ENCODE measurements at regions not wholly inside any gene's neighbourhood (a gene's known extent, or its start where the extent isn't known, plus 50 kb on each side); places are given as distances from the start of the nearest gene placed in this dataset.
"Not testable (repeated sequence)": the region's sequence is repeated elsewhere in the genome, so short reads cannot be mapped to it uniquely, and the experiment has no call there.

GRCh38 chr4:189615217-189615663 is 325.4 kb upstream of the FRG1 start:
- no peaks in the 10 kb centered on the region for H3F3A ChIP-seq (ENCODE audit: low read length, unreplicated experiment)
- no peak overlapping the region for H2AFZ ChIP-seq (ENCODE audit: low read length)
- H3K27me3 ChIP-seq (ENCODE audit: low read length) = no peaks in the 10 kb centered on the region
- no peak overlapping the region for H3K4me2 ChIP-seq (ENCODE audit: low read length)
- no peaks in the 10 kb centered on the region for H3K36me3 ChIP-seq (ENCODE audit: low read depth, low read length)
- H3K27ac ChIP-seq (ENCODE audit: low read length) = no peak overlapping the region
- CTCF ChIA-PET = no interaction called here
- ATAC-seq (no peak), DNase-seq (no peak)
- no peaks in the 10 kb centered on the region for H3K79me2 ChIP-seq (ENCODE audit: low read length)
- no peak for TF ChIP-seq CTCF (conservative IDR thresholded peaks at IDR 0.05; ENCODE audit: low read depth, low read length)
- TF ChIP-seq EZH2phosphoT487 (IDR thresholded peaks at IDR 0.05; ENCODE audit: borderline replicate concordance, low read length) = no peak
- TF ChIP-seq EZH2 (IDR thresholded peaks at IDR 0.05; ENCODE audit: low read length, unreplicated experiment) = no peak
- POLR2A ChIA-PET (ENCODE audit: unreplicated experiment) = no interaction called here
- no peak overlapping the region for H3K4me3 ChIP-seq (ENCODE audit: low read length)
- H3K4me1 ChIP-seq (ENCODE audit: insufficient read depth, low read length) = no peaks in the 10 kb centered on the region
- no peaks in the 10 kb centered on the region for H3K9me3 ChIP-seq (ENCODE audit: low read length)
- intact Hi-C loops (cut with micrococcal nuclease) = no loop called here
- H4K20me1 ChIP-seq (ENCODE audit: low read length) = no peaks in the 10 kb centered on the region
- BruUV-seq (replicated peaks) = no TSS peak
- H3K9ac ChIP-seq (ENCODE audit: low read length) = no peak overlapping the region
- no peaks in the 10 kb centered on the region for H3K9me2 ChIP-seq (replicated peaks; ENCODE audit: low read length)

- intact Hi-C loops (cut with micrococcal nuclease); CTCF ChIA-PET; BruUV-seq (replicated peaks): not testable (repeated sequence)
These were observed 322.9 kb upstream of the FRG1 start for GRCh38 chr4:189617741-189618140.

DNA sequence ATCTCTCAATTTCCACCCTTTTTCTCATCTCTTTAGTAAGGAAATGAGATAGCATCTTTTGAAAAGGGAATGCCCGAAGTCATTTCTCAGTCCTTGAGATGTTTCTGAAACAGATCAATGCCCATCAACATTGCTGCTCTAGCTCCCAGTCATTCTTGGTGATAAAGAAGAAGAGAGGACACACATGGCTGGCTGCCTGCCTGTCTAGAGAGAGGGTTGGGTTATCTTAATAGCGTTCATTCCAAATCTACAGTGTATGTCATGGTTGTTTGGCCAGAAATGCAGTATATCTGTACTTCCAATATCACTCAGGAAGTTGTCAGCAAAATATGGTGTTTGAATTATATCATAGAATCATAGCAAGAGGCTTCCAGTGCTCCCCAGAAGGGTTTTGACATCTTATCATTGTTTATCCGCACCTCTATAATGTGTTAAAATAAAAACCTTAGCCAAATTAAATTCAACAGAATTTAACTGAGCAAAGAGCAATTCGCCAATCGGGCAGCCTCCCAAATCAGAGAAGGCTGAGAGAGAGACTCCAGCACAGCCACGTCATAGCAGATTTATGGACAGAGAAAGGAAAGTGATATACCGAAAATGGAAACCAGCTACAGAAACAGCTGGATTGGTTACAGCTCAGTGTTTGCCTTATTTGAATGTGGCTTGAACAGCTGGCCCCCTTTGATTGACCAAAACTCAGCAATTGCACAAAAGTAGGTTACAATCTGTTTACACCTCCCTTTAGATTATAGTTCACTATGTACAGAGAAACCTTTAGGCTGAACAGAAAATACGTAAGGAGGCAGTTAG is 321.0 kb upstream of the FRG1 start:
- intact Hi-C loops (cut with micrococcal nuclease); H3K36me3 ChIP-seq (ENCODE audit: low read depth, low read length); H4K20me1 ChIP-seq (ENCODE audit: low read length); POLR2A ChIA-PET (ENCODE audit: unreplicated experiment); H3K4me1 ChIP-seq (ENCODE audit: insufficient read depth, low read length); H2AFZ ChIP-seq (ENCODE audit: low read length); H3K79me2 ChIP-seq (ENCODE audit: low read length); H3F3A ChIP-seq (ENCODE audit: low read length, unreplicated experiment); H3K27ac ChIP-seq (ENCODE audit: low read length); H3K27me3 ChIP-seq (ENCODE audit: low read length); H3K4me2 ChIP-seq (ENCODE audit: low read length); BruUV-seq (replicated peaks); ATAC-seq; CTCF ChIA-PET; H3K9me2 ChIP-seq (replicated peaks; ENCODE audit: low read length); H3K9me3 ChIP-seq (ENCODE audit: low read length); DNase-seq; H3K4me3 ChIP-seq (ENCODE audit: low read length); H3K9ac ChIP-seq (ENCODE audit: low read length): not testable (repeated sequence)

More at GRCh38 chr4:189617741-189618140, 322.9 kb upstream of the FRG1 start:
- H3K27ac ChIP-seq (ENCODE audit: low read length); H3K27me3 ChIP-seq (ENCODE audit: low read length); H3K9ac ChIP-seq (ENCODE audit: low read length); H3K9me2 ChIP-seq (replicated peaks; ENCODE audit: low read length); DNase-seq; H3K4me3 ChIP-seq (ENCODE audit: low read length); H4K20me1 ChIP-seq (ENCODE audit: low read length); POLR2A ChIA-PET (ENCODE audit: unreplicated experiment); H3K9me3 ChIP-seq (ENCODE audit: low read length); H2AFZ ChIP-seq (ENCODE audit: low read length); H3F3A ChIP-seq (ENCODE audit: low read length, unreplicated experiment); H3K79me2 ChIP-seq (ENCODE audit: low read length); ATAC-seq; H3K36me3 ChIP-seq (ENCODE audit: low read depth, low read length); H3K4me2 ChIP-seq (ENCODE audit: low read length); H3K4me1 ChIP-seq (ENCODE audit: insufficient read depth, low read length): not testable (repeated sequence)

DNA sequence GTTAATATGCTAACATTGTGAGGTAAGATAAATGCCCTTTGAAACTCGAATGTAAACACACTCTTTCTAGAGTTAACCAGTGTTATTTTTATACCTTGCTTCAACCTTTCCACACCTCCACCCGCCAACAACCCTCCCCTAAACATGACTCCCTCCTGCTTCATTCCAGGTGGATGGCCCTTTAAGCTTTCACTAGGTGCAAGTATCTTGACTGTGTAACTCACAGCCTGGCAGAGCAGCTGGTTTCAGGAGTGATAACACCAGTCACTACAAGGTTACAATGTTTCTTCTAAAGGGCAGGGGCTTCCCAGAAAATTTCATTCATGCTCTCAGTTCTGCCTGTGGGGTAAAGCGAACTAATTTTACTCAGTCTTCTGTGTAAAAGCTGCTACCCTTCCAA is 318.1 kb upstream of the FRG1 start:
- intact Hi-C loops (cut with micrococcal nuclease); H2AFZ ChIP-seq (ENCODE audit: low read length); H3K36me3 ChIP-seq (ENCODE audit: low read depth, low read length); H4K20me1 ChIP-seq (ENCODE audit: low read length); CTCF ChIA-PET; H3K27ac ChIP-seq (ENCODE audit: low read length); H3K79me2 ChIP-seq (ENCODE audit: low read length); H3K27me3 ChIP-seq (ENCODE audit: low read length); H3K4me3 ChIP-seq (ENCODE audit: low read length); H3K4me1 ChIP-seq (ENCODE audit: insufficient read depth, low read length); ATAC-seq; BruUV-seq (replicated peaks); DNase-seq; H3K9me2 ChIP-seq (replicated peaks; ENCODE audit: low read length); H3K4me2 ChIP-seq (ENCODE audit: low read length); H3F3A ChIP-seq (ENCODE audit: low read length, unreplicated experiment); POLR2A ChIA-PET (ENCODE audit: unreplicated experiment); H3K9ac ChIP-seq (ENCODE audit: low read length); H3K9me3 ChIP-seq (ENCODE audit: low read length): not testable (repeated sequence)

- H3K27me3 ChIP-seq (ENCODE audit: low read length); BruUV-seq (replicated peaks); H3K9ac ChIP-seq (ENCODE audit: low read length); H3K4me3 ChIP-seq (ENCODE audit: low read length); H3K9me2 ChIP-seq (replicated peaks; ENCODE audit: low read length); ATAC-seq; H3K4me1 ChIP-seq (ENCODE audit: insufficient read depth, low read length); H2AFZ ChIP-seq (ENCODE audit: low read length); intact Hi-C loops (cut with micrococcal nuclease); H4K20me1 ChIP-seq (ENCODE audit: low read length); H3K36me3 ChIP-seq (ENCODE audit: low read depth, low read length); H3K27ac ChIP-seq (ENCODE audit: low read length); POLR2A ChIA-PET (ENCODE audit: unreplicated experiment); H3K79me2 ChIP-seq (ENCODE audit: low read length); H3F3A ChIP-seq (ENCODE audit: low read length, unreplicated experiment); H3K9me3 ChIP-seq (ENCODE audit: low read length); DNase-seq; H3K4me2 ChIP-seq (ENCODE audit: low read length); CTCF ChIA-PET: not testable (repeated sequence)
These were observed 313.6 kb upstream of the FRG1 start for GRCh38 chr4:189627041-189627440.

GRCh38 chr4:189629733-189630132 is 310.9 kb upstream of the FRG1 start:
- H3K9me2 ChIP-seq (replicated peaks; ENCODE audit: low read length); DNase-seq; H4K20me1 ChIP-seq (ENCODE audit: low read length); H3K9me3 ChIP-seq (ENCODE audit: low read length); H3K27ac ChIP-seq (ENCODE audit: low read length); H3K36me3 ChIP-seq (ENCODE audit: low read depth, low read length); H3K27me3 ChIP-seq (ENCODE audit: low read length); BruUV-seq (replicated peaks); H3K79me2 ChIP-seq (ENCODE audit: low read length); H3K4me1 ChIP-seq (ENCODE audit: insufficient read depth, low read length); H3K4me3 ChIP-seq (ENCODE audit: low read length); ATAC-seq; H3K4me2 ChIP-seq (ENCODE audit: low read length); H3K9ac ChIP-seq (ENCODE audit: low read length); CTCF ChIA-PET; H3F3A ChIP-seq (ENCODE audit: low read length, unreplicated experiment); POLR2A ChIA-PET (ENCODE audit: unreplicated experiment); intact Hi-C loops (cut with micrococcal nuclease); H2AFZ ChIP-seq (ENCODE audit: low read length): not testable (repeated sequence)

Measured in PC-3 (cell line).